ENCODE measurements at regions not wholly inside any gene's neighbourhood (a gene's known extent, or its start where the extent isn't known, plus 50 kb on each side); places are given as distances from the start of the nearest gene placed in this dataset.
"Not testable (repeated sequence)": the region's sequence is repeated elsewhere in the genome, so short reads cannot be mapped to it uniquely, and the experiment has no call there.

DNA sequence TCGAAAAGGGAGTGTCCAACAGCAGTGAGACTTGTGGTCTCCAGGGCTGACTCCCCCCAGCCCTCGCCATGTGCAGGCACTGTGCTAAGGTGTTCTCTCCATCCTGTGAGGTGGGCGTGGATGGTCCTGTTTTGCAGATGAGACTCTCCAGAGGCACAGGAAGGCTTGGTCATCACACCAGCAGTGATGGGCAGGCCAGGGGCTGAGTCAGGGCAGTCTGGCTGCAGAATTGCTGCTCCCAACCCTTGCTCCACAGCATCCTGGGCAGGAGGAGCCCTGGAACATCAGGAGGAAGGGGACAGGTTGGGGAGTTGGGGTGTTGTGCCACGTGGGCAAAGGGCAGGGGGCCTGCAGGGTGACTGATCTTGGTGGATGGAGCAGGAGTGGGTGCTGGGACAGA lies 69.3 kb upstream of the TUBA3E start:
- not testable (repeated sequence) for TF ChIP-seq EP300, POLR2A (IDR thresholded peaks at IDR 0.05)
- TF ChIP-seq, protein P1, sequence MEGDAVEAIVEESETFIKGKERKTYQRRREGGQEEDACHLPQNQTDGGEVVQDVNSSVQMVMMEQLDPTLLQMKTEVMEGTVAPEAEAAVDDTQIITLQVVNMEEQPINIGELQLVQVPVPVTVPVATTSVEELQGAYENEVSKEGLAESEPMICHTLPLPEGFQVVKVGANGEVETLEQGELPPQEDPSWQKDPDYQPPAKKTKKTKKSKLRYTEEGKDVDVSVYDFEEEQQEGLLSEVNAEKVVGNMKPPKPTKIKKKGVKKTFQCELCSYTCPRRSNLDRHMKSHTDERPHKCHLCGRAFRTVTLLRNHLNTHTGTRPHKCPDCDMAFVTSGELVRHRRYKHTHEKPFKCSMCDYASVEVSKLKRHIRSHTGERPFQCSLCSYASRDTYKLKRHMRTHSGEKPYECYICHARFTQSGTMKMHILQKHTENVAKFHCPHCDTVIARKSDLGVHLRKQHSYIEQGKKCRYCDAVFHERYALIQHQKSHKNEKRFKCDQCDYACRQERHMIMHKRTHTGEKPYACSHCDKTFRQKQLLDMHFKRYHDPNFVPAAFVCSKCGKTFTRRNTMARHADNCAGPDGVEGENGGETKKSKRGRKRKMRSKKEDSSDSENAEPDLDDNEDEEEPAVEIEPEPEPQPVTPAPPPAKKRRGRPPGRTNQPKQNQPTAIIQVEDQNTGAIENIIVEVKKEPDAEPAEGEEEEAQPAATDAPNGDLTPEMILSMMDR (IDR thresholded peaks at IDR 0.05): not testable (repeated sequence)
